Prostate gland (tissue), 2 donors: ENCODE measurements at regions not wholly inside any gene's neighbourhood (a gene's known extent, or its start where the extent isn't known, plus 50 kb on each side); places are given as distances from the start of the nearest gene placed in this dataset.
A peak's percentile ranks its signal among the peaks of the same experiment; 100 is the strongest.

Experiments
- DNase-seq: peaks from one replicate; pipeline ENCODE4 v3.0.0-alpha.2; 2019; ENCODE audit warnings: low spot score
- H3K27ac ChIP-seq, 2 donors: fragments of 200-600 bp; sonication (generic); 2 replicates each; pipeline ENCODE4 v1.5.1; 2017 to 2019
- H3K27me3 ChIP-seq: fragments of 200-600 bp; sonication (generic); replicated peaks from 2 replicates; pipeline ENCODE4 v1.5.1; 2019; ENCODE audit not compliant: insufficient read depth
- H3K36me3 ChIP-seq, 2 donors: fragments of 200-600 bp; sonication (generic); 1 replicate in 1 of 2; 2 replicates in 1 of 2; pipeline versions ENCODE4 v1.5.1 to v1.8.1; 2017 to 2019
- H3K4me1 ChIP-seq: fragments of 200-600 bp; sonication (generic); replicated peaks from 2 replicates; pipeline ENCODE4 v1.5.1; 2019
- H3K4me3 ChIP-seq, 2 donors: fragments of 200-600 bp; sonication (generic); 2 replicates each; pipeline ENCODE4 v1.5.1; 2017 to 2019
- H3K9me3 ChIP-seq: fragments of 200-600 bp; sonication (generic); 2 replicates; pipeline ENCODE4 v1.5.1; 2017
- POLR2A ChIP-seq: fragments of 450-650 bp; IDR thresholded peaks from one replicate; pipeline ENCODE4 v1.6.1; 2016; ENCODE audit warnings: antibody characterized with exemption, mild to moderate bottlenecking
- POLR2AphosphoS5 ChIP-seq: sonication (generic); formaldehyde crosslinking; IDR thresholded peaks from one replicate; pipeline ENCODE4 v1.6.1; 2017; ENCODE audit warnings: antibody characterized with exemption
- WGBS: methylation state at CpG from one replicate; pipeline ENCODE4 v1.1.5; 2018; 5-methylcytosine and 5-hydroxymethylcytosine counted together
- intact Hi-C: fragments of 100-400 bp; cut with DNase I; formaldehyde crosslinking; loops from one replicate; pipeline ENCODE4 v1.14.2; 2022
- TF ChIP-seq, protein P1 (sequence below), 4 experiments: fragments of 200-600 bp in 2 of 4; fragments of 450-650 bp in 2 of 4; sonication (generic) in 2 of 4; IDR thresholded peaks; 1 replicate in 3 of 4; 2 replicates in 1 of 4; pipeline ENCODE4 v1.5.1; 2016 to 2019; ENCODE audit warnings: antibody characterized with exemption in 4 of 4, mild to moderate bottlenecking in 2 of 4, moderate library complexity in 2 of 4

DNA sequence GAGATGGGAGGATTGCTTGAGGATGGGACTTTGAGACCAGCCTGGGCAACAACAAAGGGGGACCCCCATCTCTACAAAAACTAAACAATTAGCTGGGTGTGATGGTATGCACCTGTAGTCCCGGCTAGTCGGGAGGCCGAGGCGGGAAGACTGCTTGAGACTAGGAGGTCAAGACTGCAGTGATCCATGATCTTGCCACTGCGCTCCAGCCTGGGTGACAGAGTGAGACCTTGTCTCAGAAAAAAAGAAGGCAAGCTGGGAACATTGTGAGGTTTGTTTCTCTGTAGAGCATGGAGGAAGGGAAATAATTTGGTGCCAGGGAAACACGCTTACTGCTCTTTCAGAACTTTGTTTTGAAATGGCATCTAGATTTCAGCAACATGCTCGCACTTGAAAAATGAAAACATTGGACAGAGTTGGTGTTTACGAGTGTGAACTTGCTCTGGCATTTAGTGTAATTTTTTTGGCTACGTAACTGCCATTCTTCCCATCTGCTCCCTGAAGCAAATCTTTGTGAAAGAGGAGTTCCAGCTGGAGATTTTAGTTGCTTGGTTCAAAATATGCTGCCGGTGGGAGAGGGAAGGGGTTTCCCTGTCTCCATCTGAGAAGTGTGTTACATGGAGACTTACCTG is 125.6 kb upstream of the DLX2 start:
- intact Hi-C loops = no loop called here
- peak; percentile 73 for TF ChIP-seq POLR2AphosphoS5
- TF ChIP-seq, protein P1, sequence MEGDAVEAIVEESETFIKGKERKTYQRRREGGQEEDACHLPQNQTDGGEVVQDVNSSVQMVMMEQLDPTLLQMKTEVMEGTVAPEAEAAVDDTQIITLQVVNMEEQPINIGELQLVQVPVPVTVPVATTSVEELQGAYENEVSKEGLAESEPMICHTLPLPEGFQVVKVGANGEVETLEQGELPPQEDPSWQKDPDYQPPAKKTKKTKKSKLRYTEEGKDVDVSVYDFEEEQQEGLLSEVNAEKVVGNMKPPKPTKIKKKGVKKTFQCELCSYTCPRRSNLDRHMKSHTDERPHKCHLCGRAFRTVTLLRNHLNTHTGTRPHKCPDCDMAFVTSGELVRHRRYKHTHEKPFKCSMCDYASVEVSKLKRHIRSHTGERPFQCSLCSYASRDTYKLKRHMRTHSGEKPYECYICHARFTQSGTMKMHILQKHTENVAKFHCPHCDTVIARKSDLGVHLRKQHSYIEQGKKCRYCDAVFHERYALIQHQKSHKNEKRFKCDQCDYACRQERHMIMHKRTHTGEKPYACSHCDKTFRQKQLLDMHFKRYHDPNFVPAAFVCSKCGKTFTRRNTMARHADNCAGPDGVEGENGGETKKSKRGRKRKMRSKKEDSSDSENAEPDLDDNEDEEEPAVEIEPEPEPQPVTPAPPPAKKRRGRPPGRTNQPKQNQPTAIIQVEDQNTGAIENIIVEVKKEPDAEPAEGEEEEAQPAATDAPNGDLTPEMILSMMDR (IDR thresholded peaks at IDR 0.05) = no peak
- peak; percentile 61 for DNase-seq
- Histone ChIP-seq H3K36me3 (no peaks in the 10 kb centered on the region), H3K27ac (peak overlapping the region; percentile 52 to 53), H3K27me3 (no peaks in the 10 kb centered on the region), H3K4me3 (no peak overlapping the region), H3K4me1 (no peaks in the 10 kb centered on the region), H3K9me3 (no peaks in the 10 kb centered on the region)
- WGBS = 29% methylated on average over 10 of the region's 10 CpGs

DNA sequence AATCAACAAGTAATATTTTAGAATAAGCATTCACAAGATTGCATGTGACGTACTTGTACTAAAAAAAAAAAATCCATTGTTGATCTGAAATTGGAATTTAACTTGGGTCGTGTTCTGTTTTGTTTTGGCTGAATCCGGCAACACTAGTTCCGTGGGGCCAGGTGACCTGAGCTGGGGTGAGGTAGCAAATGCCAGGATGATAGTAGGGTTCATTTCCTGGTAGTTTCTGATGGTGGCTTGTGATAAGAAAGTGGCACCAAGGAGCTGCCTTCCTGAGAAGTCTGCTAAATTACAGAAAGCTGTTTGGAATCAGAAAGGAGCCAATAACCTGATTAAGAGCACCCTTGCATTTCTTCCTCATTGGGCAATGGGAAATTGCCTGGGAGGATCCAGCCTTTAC is 126.4 kb upstream of the DLX2 start:
- Histone ChIP-seq H3K36me3 (no peaks in the 10 kb centered on the region), H3K27ac (peak overlapping the region; percentile 52 to 53), H3K27me3 (no peaks in the 10 kb centered on the region), H3K4me1 (no peaks in the 10 kb centered on the region), H3K4me3 (no peak overlapping the region), H3K9me3 (no peaks in the 10 kb centered on the region)
- DNase-seq = peak; percentile 64
- TF ChIP-seq POLR2AphosphoS5 (peak; percentile 54), POLR2A (no peak)
- TF ChIP-seq, protein P1 (IDR thresholded peaks at IDR 0.05) = no peak
- 42% methylated on average over 4 of the region's 4 CpGs for WGBS
- intact Hi-C loops = no loop called here

DNA sequence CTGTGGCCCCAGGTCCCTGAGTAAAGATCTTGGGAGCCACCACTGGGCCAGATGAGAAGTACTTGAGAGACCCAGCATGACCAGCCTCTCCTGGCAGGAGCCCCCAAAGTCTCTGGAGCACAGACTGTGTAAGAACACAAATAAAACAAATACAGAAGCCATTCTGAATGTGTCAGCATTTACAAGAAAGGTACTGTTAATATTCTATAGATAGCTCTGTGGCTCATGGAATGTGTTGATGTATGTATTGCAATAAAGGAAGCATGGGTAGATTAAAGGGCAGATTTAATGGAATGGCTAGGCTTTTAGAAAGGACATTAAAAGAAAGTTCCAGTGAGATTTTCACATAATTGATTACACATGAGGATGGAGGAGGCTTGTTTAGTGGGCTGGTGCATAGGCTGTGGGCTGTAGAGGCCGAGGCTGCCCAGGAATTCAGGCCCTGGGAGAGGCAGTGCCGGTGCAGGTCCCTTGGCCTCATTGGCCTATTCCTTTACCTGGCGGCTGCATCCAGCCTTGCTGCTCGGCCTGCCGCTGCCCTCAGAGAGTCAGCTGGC is 127.7 kb upstream of the DLX2 start:
- intact Hi-C loops = no loop called here
- TF ChIP-seq POLR2A (no peak), POLR2AphosphoS5 (no peak)
- TF ChIP-seq, protein P1 (IDR thresholded peaks at IDR 0.05) = no peak
- no peak overlapping the region for H3K4me3 ChIP-seq
- no peaks in the 10 kb centered on the region for H3K36me3 ChIP-seq
- H3K4me1 ChIP-seq = peaks cover 5% of the 10 kb centered on the region
- peak overlapping the region; percentile 46 to 53 for H3K27ac ChIP-seq
- no peaks in the 10 kb centered on the region for H3K27me3 ChIP-seq
- H3K9me3 ChIP-seq = no peaks in the 10 kb centered on the region
- no peak for DNase-seq
- WGBS = 35% methylated on average over 5 of the region's 5 CpGs

DNA sequence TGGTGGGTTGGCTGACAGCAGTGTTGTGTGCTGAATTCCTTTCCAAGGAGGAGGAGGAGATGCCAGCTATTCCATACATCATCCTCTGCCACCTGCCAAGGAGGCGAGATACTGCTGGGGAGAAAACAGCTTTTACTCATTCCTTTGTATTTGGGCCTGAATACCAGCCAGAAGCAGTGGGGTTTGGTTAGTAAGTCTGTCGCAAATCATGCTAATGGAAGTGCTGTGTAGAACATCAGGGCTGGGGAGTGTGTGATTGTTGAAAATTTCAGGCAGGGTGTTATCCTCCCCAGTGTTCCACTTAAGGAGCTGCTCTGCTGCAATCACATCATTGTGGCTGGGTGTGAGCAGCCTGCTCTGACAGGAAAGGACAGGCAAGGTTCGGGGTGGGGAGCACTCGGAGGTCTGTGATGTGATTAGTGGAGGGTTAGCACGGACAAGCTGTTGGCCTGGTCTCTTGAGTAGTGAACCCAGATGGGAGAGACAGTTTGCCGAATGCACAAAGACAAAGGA is 128.2 kb upstream of the DLX2 start:
- Histone ChIP-seq H3K27ac (peak overlapping the region; percentile 46 to 53), H3K4me3 (no peak overlapping the region), H3K9me3 (no peaks in the 10 kb centered on the region), H3K27me3 (no peaks in the 10 kb centered on the region), H3K36me3 (no peaks in the 10 kb centered on the region), H3K4me1 (peaks cover 6% of the 10 kb centered on the region)
- DNase-seq = peak; percentile 64
- 48% methylated on average over 6 of the region's 6 CpGs for WGBS
- TF ChIP-seq, protein P1 (IDR thresholded peaks at IDR 0.05) = no peak
- TF ChIP-seq POLR2AphosphoS5 = peak; percentile 64
- TF ChIP-seq POLR2A = no peak
- intact Hi-C loops = no loop called here

DNA sequence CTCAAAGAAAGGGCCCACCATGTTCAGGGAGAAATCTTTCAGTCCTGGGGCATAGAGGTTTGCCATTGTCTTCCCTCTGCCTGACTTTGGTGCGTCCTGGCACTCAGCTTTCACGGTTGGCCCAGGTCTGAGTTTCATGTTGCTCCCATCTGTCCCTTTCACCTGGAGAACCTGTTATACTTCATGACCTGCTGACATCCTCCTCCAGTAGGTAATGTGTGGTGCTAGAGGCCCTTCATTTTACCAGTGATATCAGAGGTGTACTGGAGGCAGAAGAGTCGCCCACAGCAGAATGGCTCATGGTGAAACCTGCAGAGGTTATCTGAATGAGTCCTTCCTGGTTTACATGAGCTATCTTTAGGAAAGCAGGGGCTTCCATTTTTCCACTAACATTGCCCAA is 128.8 kb upstream of the DLX2 start:
- DNase-seq = no peak
- intact Hi-C loops = no loop called here
- Histone ChIP-seq H3K27me3 (no peaks in the 10 kb centered on the region), H3K27ac (peak overlapping the region; percentile 46 to 53), H3K4me1 (peaks cover 6% of the 10 kb centered on the region), H3K36me3 (no peaks in the 10 kb centered on the region), H3K9me3 (no peaks in the 10 kb centered on the region), H3K4me3 (no peak overlapping the region)
- WGBS = 74% methylated on average over 3 of the region's 3 CpGs
- TF ChIP-seq POLR2A (no peak), POLR2AphosphoS5 (no peak)
- TF ChIP-seq, protein P1 (IDR thresholded peaks at IDR 0.05) = no peak
